ENCODE measurements at regions not wholly inside any gene's neighbourhood (a gene's known extent, or its start where the extent isn't known, plus 50 kb on each side); places are given as distances from the start of the nearest gene placed in this dataset.

DNA sequence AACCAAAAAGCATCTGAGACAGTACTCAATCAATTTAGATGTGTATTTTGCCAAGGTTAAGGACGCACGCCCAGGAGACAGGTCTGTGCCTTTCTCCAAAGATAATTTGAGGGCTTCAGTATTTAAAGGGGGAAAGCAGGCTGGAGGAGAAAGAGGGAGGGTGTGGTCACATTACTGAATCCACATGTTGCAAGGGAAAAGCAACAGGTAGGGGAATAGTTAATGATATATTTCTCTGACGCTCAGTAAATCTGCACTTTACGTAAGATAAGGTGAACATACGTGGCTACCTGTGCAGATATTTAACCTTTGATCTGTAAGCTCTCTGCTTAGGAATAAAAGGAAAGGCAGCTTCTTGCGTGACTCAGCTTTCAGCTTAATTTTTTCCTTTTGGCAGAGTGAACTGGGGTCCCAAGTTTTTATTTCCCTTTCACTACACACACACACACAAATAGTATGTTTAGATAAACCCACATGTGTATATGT is 443.4 kb downstream of the NTRK2 start:
- no peak for DNase-seq (ENCODE audit: extremely low spot score, unreplicated experiment)
- no peaks in the 10 kb centered on the region for H3K36me3 Mint-ChIP-seq (ENCODE audit: unreplicated experiment)
- H3K27me3 Mint-ChIP-seq (ENCODE audit: unreplicated experiment) = peaks cover 17% of the 10 kb centered on the region
- H3K9me3 Mint-ChIP-seq (ENCODE audit: unreplicated experiment) = no peaks in the 10 kb centered on the region
- TF ChIP-seq, protein P1, sequence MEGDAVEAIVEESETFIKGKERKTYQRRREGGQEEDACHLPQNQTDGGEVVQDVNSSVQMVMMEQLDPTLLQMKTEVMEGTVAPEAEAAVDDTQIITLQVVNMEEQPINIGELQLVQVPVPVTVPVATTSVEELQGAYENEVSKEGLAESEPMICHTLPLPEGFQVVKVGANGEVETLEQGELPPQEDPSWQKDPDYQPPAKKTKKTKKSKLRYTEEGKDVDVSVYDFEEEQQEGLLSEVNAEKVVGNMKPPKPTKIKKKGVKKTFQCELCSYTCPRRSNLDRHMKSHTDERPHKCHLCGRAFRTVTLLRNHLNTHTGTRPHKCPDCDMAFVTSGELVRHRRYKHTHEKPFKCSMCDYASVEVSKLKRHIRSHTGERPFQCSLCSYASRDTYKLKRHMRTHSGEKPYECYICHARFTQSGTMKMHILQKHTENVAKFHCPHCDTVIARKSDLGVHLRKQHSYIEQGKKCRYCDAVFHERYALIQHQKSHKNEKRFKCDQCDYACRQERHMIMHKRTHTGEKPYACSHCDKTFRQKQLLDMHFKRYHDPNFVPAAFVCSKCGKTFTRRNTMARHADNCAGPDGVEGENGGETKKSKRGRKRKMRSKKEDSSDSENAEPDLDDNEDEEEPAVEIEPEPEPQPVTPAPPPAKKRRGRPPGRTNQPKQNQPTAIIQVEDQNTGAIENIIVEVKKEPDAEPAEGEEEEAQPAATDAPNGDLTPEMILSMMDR (IDR thresholded peaks at IDR 0.05) = no peak
- peaks cover 7% of the 10 kb centered on the region for H3K4me1 Mint-ChIP-seq (ENCODE audit: unreplicated experiment)
- H3K27ac Mint-ChIP-seq (ENCODE audit: unreplicated experiment) = no peak overlapping the region
- H3K4me3 Mint-ChIP-seq (ENCODE audit: unreplicated experiment) = no peak overlapping the region

GRCh38 chr9:85112391-85112790 is 442.9 kb downstream of the NTRK2 start:
- H3K36me3 Mint-ChIP-seq (ENCODE audit: unreplicated experiment) = no peaks in the 10 kb centered on the region
- TF ChIP-seq, protein P1 (IDR thresholded peaks at IDR 0.05) = no peak
- DNase-seq (ENCODE audit: extremely low spot score, unreplicated experiment) = no peak
- H3K27me3 Mint-ChIP-seq (ENCODE audit: unreplicated experiment) = peaks cover 17% of the 10 kb centered on the region
- H3K4me1 Mint-ChIP-seq (ENCODE audit: unreplicated experiment) = peaks cover 7% of the 10 kb centered on the region
- H3K4me3 Mint-ChIP-seq (ENCODE audit: unreplicated experiment) = no peak overlapping the region
- no peaks in the 10 kb centered on the region for H3K9me3 Mint-ChIP-seq (ENCODE audit: unreplicated experiment)
- no peak overlapping the region for H3K27ac Mint-ChIP-seq (ENCODE audit: unreplicated experiment)

- DNase-seq (ENCODE audit: extremely low spot score, unreplicated experiment) = no peak
- Mint-ChIP-seq H3K27me3 (ENCODE audit: unreplicated experiment) (peaks cover 35% of the 10 kb centered on the region), H3K36me3 (ENCODE audit: unreplicated experiment) (peaks cover 2% of the 10 kb centered on the region), H3K27ac (ENCODE audit: unreplicated experiment) (no peak overlapping the region), H3K4me1 (ENCODE audit: unreplicated experiment) (peaks cover 7% of the 10 kb centered on the region), H3K4me3 (ENCODE audit: unreplicated experiment) (no peak overlapping the region), H3K9me3 (ENCODE audit: unreplicated experiment) (no peaks in the 10 kb centered on the region)
- TF ChIP-seq, protein P1 (IDR thresholded peaks at IDR 0.05) = no peak
Measured at GRCh38 chr9:85108746-85109145, 439.2 kb downstream of the NTRK2 start.

GRCh38 chr9:85108229-85108628 is 438.7 kb downstream of the NTRK2 start:
- Mint-ChIP-seq H3K9me3 (ENCODE audit: unreplicated experiment) (no peaks in the 10 kb centered on the region), H3K4me3 (ENCODE audit: unreplicated experiment) (no peak overlapping the region), H3K36me3 (ENCODE audit: unreplicated experiment) (peaks cover 2% of the 10 kb centered on the region), H3K4me1 (ENCODE audit: unreplicated experiment) (peaks cover 7% of the 10 kb centered on the region), H3K27me3 (ENCODE audit: unreplicated experiment) (peaks cover 40% of the 10 kb centered on the region), H3K27ac (ENCODE audit: unreplicated experiment) (no peak overlapping the region)
- DNase-seq (ENCODE audit: extremely low spot score, unreplicated experiment) = no peak
- TF ChIP-seq, protein P1 (IDR thresholded peaks at IDR 0.05) = no peak

DNA sequence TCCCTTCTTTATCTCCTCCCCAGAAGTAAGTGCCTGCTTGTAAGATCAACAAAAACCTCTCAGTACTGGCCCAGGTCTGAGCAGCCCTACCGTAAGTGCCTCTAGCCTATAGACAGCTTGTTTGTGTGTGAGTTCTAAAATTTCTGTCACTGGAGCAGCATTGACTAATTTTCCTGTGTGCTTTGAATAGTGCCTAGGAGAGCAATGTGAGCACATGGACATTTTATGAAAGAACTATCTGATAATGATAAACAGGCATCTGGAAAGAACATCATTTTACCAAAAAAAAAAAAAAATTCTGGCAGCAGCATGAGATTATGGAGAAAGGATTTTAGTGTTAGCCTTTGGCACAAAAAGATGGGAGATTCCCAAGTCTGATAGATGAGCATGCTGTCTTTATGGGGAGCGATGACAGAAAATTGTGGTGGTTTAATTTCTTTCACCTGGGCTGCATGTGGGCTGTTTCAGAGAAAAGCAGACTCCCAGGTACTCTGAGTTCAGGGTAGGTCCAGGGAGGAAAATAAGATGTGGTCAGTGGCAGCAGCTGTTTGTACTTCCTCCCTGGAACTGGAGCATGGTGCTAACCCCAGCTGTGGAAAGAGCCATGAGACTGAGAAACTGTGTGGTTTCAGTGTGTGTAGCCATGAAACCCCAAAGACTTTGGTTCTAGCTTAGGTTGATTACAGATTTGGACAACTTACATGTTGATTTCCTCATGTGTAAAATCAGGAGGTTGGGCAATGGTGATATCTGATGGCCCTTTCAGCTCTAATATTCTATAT is 419.9 kb downstream of the NTRK2 start:
- TF ChIP-seq, protein P1 (IDR thresholded peaks at IDR 0.05) = no peak
- no peak for DNase-seq (ENCODE audit: extremely low spot score, unreplicated experiment)
- Mint-ChIP-seq H3K4me1 (ENCODE audit: unreplicated experiment) (no peaks in the 10 kb centered on the region), H3K36me3 (ENCODE audit: unreplicated experiment) (no peaks in the 10 kb centered on the region), H3K4me3 (ENCODE audit: unreplicated experiment) (no peak overlapping the region), H3K9me3 (ENCODE audit: unreplicated experiment) (peaks cover 3% of the 10 kb centered on the region), H3K27me3 (ENCODE audit: unreplicated experiment) (peaks cover 6% of the 10 kb centered on the region), H3K27ac (ENCODE audit: unreplicated experiment) (no peak overlapping the region)

Measured in osteocyte (in vitro differentiated cells).